Endothelial cell of umbilical vein (primary cell): ENCODE measurements at regions not wholly inside any gene's neighbourhood (a gene's known extent, or its start where the extent isn't known, plus 50 kb on each side); places are given as distances from the start of the nearest gene placed in this dataset.

ENCODE experiments used
- BruUV-seq: library from RNA; stranded (reverse); fragments of 400-500 nt; replicated peaks from 2 replicates; lab custom pipeline; 2021; lab: Mats Ljungman, UMichigan
- CTCF ChIA-PET: fragments of 300-600, 350-600 bp; sonication (Branson Sonifier 250); formaldehyde crosslinking; loops from one replicate; lab custom pipeline; 2021; ENCODE audit warnings: antibody characterized with exemption, inconsistent platforms; lab: Charles Lee
- POLR2A ChIA-PET: fragments of 300-600, 350-600 bp; sonication (Branson Sonifier 250); formaldehyde crosslinking; loops from one replicate; lab custom pipeline; 2021; ENCODE audit warnings: antibody characterized with exemption, inconsistent platforms; lab: Charles Lee
- DNase-seq: peaks from one replicate; pipeline ENCODE4 v3.0.0-alpha.2; 2011; ENCODE audit warnings: low read depth, low spot score
- FAIRE-seq: peaks from 2 replicates; lab custom pipeline; 2011; peaks lifted over from hg19 to GRCh38; lab: Jason Lieb, UNC
- H2AFZ ChIP-seq: 2 replicates; pipeline ENCODE4 v1.6.0; 2012; ENCODE audit warnings: low read depth, low read length, control low read depth, inconsistent platforms
- H3K27ac ChIP-seq: 2 replicates; pipeline ENCODE4 v1.5.1; 2011; ENCODE audit warnings: low read depth, mild to moderate bottlenecking, control low read depth, low read length, moderate library complexity; ENCODE audit not compliant: insufficient read depth
- H3K27me3 ChIP-seq, 2 experiments: 2 replicates each; pipeline versions ENCODE4 v1.6.0 to v1.6.1; 2011; ENCODE audit warnings: low read length in 2 of 2, mixed read lengths in 1 of 2; ENCODE audit not compliant: control insufficient read depth in 2 of 2, insufficient read depth in 2 of 2
- H3K36me3 ChIP-seq, 2 experiments: 2 replicates in 1 of 2; 3 replicates in 1 of 2; pipeline ENCODE4 v1.5.1; 2011; ENCODE audit warnings: low read length in 2 of 2, mild to moderate bottlenecking in 1 of 2, moderate library complexity in 1 of 2; ENCODE audit not compliant: control insufficient read depth in 2 of 2, insufficient read depth in 2 of 2; ENCODE audit errors: extremely low read depth in 1 of 2
- H3K4me1 ChIP-seq: 3 replicates; pipeline ENCODE4 v1.5.1; 2011; ENCODE audit warnings: mild to moderate bottlenecking, low read length; ENCODE audit not compliant: control insufficient read depth, insufficient read depth; ENCODE audit errors: extremely low read depth
- H3K4me2 ChIP-seq: 2 replicates; pipeline ENCODE4 v1.6.1; 2011; ENCODE audit warnings: low read length, control low read depth, mixed read lengths; ENCODE audit not compliant: insufficient read depth
- H3K4me3 ChIP-seq, 3 experiments: fragments of 200-600 bp in 1 of 3; sonication (generic), shearing (Covaris generic) in 1 of 3; replicated peaks in 1 of 3; 2 replicates each; pipeline ENCODE4 v1.5.1; 2011 to 2016; ENCODE audit warnings: control low read depth in 3 of 3, low read length in 3 of 3, mild to moderate bottlenecking in 2 of 3, inconsistent platforms in 1 of 3, low read depth in 1 of 3, moderate library complexity in 1 of 3; ENCODE audit not compliant: insufficient read depth in 1 of 3
- H3K79me2 ChIP-seq: 2 replicates; pipeline ENCODE4 v1.6.0; 2012; ENCODE audit warnings: low read length, inconsistent platforms; ENCODE audit not compliant: control insufficient read depth, insufficient read depth
- H3K9ac ChIP-seq: replicated peaks from 2 replicates; pipeline ENCODE3; 2011; ENCODE audit warnings: low read length, control low read depth; ENCODE audit not compliant: insufficient read depth; ENCODE audit errors: extremely low read depth
- H3K9me1 ChIP-seq: replicated peaks from 3 replicates; pipeline ENCODE4 v1.6.0; 2011; ENCODE audit warnings: mild to moderate bottlenecking, low read length; ENCODE audit not compliant: control insufficient read depth, insufficient read depth; ENCODE audit errors: extremely low read depth
- H3K9me3 ChIP-seq: replicated peaks from 2 replicates; pipeline ENCODE4 v1.5.1; 2012; ENCODE audit warnings: low read length, inconsistent platforms; ENCODE audit not compliant: control insufficient read depth, insufficient read depth
- H4K20me1 ChIP-seq: replicated peaks from 2 replicates; pipeline ENCODE3; 2011; ENCODE audit warnings: mild to moderate bottlenecking, low read length; ENCODE audit not compliant: control insufficient read depth, insufficient read depth; ENCODE audit errors: extremely low read depth
- EZH2 ChIP-seq: IDR thresholded peaks from 2 replicates; pipeline ENCODE4 v1.6.1; 2012; ENCODE audit warnings: borderline replicate concordance, low read depth, mild to moderate bottlenecking, moderate library complexity, low read length, inconsistent platforms; ENCODE audit not compliant: severe bottlenecking
- FOS ChIP-seq: IDR thresholded peaks from 2 replicates; pipeline ENCODE4 v1.6.1; 2011; ENCODE audit warnings: mild to moderate bottlenecking, low read length, moderate library complexity, borderline replicate concordance; ENCODE audit not compliant: insufficient read depth
- GATA2 ChIP-seq: IDR thresholded peaks from 2 replicates; pipeline ENCODE4 v1.7.0; 2011; ENCODE audit warnings: low read depth, mild to moderate bottlenecking, moderate library complexity, mixed read lengths, low read length; ENCODE audit not compliant: insufficient read length, insufficient read depth
- JUN ChIP-seq: IDR thresholded peaks from 2 replicates; pipeline ENCODE4 v1.6.1; 2011; ENCODE audit warnings: borderline replicate concordance, low read depth; ENCODE audit not compliant: insufficient read length, insufficient read depth
- POLR2A ChIP-seq: IDR thresholded peaks from 2 replicates; pipeline ENCODE4 v1.6.1; 2012; ENCODE audit warnings: low read depth, mild to moderate bottlenecking, control low read depth, low read length
- POLR2AphosphoS5 ChIP-seq: IDR thresholded peaks from 2 replicates; pipeline ENCODE4 v1.6.1; 2012; ENCODE audit warnings: low read depth, mild to moderate bottlenecking, control low read depth, low read length, moderate library complexity; ENCODE audit not compliant: insufficient read depth
- dilution Hi-C: fragments of 300-500 bp; cut with MboI; formaldehyde crosslinking; loops from one replicate; pipeline ENCODE4 v1.15.0; 2019; ENCODE audit warnings: low sequenced_read_pairs; ENCODE audit not compliant: extremely low pct_ligation_motif_present
- intact Hi-C: fragments of 100-400 bp; cut with micrococcal nuclease; formaldehyde crosslinking; loops from one replicate; pipeline ENCODE4 v1.10.0; 2022
- TF ChIP-seq, protein P1 (sequence below): IDR thresholded peaks from 2 replicates; pipeline ENCODE4 v1.6.1; 2011; ENCODE audit not compliant: insufficient read depth, insufficient read length

GRCh38 chr13:103282571-103283450 is 216.6 kb upstream of the SLC10A2 start:
- H3K27me3 ChIP-seq = no peaks in the 10 kb centered on the region
- no peaks in the 10 kb centered on the region for H3K36me3 ChIP-seq
- BruUV-seq = no TSS peak
- H3K9ac ChIP-seq = no peak overlapping the region
- intact Hi-C loops (no loop called here), dilution Hi-C loops (no loop called here)
- no peaks in the 10 kb centered on the region for H3K4me1 ChIP-seq
- POLR2A ChIA-PET = no interaction called here
- CTCF ChIA-PET = no interaction called here
- H3K27ac ChIP-seq = no peak overlapping the region
- no peaks in the 10 kb centered on the region for H3K9me1 ChIP-seq
- TF ChIP-seq POLR2A (no peak), FOS (no peak), EZH2 (no peak), JUN (no peak), POLR2AphosphoS5 (no peak), GATA2 (no peak)
- TF ChIP-seq, protein P1, sequence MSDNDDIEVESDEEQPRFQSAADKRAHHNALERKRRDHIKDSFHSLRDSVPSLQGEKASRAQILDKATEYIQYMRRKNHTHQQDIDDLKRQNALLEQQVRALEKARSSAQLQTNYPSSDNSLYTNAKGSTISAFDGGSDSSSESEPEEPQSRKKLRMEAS = no peak
- peaks cover 8% of the 10 kb centered on the region for H3K9me3 ChIP-seq
- no peaks in the 10 kb centered on the region for H3K79me2 ChIP-seq
- FAIRE-seq (no peak), DNase-seq (no peak)
- no peak overlapping the region for H2AFZ ChIP-seq
- H3K4me2 ChIP-seq = no peak overlapping the region
- no peak overlapping the region for H3K4me3 ChIP-seq
- H4K20me1 ChIP-seq = no peaks in the 10 kb centered on the region
